HG03135 (cell line): ENCODE measurements at regions not wholly inside any gene's neighbourhood (a gene's known extent, or its start where the extent isn't known, plus 50 kb on each side); places are given as distances from the start of the nearest gene placed in this dataset.

Experiments
- ATAC-seq: cut with Tn5 transposase; IDR thresholded peaks from one replicate; pipeline ENCODE4 v1.9.1; 2021; ENCODE audit warnings: mild to moderate bottlenecking, moderate library complexity; ENCODE audit not compliant: unreplicated experiment

DNA sequence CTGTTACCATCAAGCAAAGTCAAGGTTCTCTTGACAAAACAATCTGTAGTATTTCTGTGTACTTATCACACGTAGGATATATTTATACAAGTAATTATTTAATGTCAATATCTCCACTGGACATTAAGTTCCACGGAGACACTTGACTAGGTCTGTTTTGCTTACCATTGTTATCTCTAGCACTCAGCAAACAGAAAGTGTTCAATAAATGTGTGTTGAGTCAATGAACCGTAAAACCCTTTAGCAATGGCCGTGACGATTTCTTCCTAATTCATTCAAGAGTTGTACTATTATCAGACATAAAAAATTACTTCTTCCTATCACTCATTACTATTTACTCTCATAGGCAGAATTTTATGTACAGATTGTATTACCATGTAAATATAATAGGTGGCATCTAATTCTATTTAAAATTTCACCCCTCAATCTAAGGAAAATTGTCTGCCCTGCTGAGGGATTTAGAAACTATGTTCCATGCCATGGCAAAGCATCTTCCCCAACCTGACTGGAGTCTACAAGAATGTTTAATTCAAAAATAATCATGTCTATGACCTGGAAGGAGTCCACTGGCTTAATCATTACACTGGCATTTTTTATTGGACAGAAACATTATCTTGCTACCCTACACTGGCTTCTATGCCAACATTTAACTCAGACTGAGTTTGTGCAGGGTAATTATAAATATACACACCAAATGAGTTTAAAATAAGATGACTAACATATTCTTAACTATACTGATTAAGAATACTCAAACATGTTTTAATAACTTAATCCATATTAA, 301.9 kb downstream of the ZEB2 start:
- no peak for ATAC-seq

DNA sequence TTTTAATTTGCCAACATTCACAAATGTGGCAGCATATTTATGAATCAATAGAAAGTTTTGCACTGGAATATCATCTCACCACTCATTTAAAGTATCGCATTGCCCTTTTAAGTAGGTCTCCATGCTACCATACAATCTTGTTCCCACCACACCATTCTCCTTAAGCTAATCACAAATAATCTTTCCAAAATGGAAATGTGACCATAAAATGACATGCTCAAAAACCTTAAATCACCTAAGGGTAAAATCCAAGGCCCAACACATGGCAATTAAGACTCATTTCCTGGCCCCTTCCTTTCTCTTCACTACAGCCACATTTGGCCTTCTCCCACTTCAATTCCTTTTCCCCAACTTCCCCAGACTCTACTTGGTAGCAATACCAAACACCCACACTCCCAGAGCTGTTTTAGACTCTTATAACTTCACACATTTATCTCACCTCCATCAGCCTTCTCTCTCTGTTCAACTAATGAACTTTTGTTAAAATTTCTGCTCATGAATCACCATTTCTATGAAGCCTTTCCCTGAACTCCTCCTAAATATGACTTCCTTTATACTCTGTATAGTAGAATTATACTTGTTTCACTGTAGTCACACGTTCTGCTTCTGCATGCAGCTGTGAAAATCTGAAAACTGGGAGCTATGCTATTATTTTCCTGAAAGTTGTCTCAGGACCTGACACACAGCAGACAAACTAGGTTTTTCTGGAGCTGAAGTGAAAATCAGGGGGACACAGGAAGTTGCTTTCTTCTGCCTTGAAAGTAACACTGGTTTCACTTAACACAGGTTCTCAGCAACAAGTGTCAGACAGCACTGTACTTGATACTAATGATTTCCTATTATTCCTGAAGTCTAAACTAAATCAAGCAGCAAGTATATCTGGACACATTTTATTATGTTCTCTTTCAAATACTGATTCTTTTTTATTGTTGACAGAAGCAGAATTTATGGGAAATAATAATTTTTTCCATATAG, 303.9 kb downstream of the ZEB2 start:
- ATAC-seq, result peak; percentile 64

DNA sequence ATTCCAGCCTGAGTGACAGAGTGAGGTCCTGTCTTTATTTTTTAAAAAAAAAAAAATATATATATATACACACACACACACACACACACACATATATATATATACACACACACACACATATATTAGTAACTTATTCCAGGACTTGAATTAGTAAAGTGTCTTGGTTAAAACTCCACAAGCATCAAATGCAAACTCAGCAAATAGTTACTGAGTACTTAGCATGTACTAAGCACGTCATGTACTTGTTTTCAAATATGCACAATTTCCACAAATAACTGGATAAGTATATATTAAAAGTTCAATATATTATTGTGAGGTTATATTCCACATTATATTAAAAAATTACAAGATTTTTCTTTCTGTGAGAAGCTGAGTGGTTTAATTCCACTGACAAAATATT, 304.7 kb downstream of the ZEB2 start:
- no peak for ATAC-seq

DNA sequence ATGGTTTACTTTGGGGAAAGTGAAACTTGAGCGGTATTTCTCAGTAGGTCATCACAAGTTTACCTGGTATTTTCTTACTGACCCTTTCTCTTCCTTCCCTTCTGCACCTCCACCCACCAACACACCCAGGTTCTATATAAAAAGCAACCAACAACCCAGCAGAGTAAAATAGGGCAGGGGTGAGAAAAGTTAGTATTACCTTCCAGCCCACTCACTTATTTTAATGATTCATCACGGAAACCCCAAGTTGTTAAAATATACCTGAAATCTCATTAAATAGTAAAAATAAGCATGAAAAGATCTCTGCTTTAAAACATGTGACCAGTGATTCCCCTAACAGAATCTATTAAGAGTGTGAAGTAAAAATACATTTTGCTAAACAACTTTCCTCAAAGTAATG, 306.1 kb downstream of the ZEB2 start:
- ATAC-seq, result peak; percentile 86

DNA sequence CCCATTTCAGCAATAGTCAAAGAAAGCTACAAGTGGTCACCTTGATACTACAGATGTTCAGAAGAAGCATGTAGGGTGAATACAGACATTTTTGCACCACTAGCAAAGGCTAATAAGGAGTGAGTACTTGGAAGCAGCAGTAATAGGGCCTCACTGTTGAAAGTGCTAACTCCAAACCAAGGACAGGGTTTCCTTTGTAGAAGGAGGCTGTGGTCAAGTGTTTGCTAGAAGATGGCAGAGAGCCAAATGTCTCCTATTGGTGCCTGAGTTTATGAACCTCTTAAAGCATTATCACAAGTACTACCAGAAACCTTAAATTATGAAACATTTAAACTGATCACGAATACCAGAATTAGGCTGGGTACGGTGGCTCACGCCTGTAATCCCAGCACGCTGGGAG, 308.1 kb downstream of the ZEB2 start:
- no peak for ATAC-seq

DNA sequence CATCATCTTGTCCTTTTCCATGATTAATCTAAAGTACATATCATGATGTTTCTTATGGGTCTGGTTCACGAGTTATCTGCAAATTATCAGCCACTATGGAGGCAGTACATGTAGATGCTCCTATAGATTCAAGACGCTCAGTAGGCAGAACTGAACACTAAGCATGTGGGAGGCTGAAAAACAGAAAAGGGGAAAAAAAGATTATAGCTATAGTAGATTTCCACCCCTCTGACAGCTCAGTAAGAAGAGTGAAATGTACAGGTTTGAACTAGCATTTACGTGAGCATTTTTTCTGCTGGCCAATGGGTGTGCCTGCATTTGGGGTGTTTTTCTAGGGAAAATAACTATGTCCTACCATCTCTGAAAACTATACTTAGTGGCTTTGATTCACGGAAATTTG, 308.9 kb downstream of the ZEB2 start:
- no peak for ATAC-seq

DNA sequence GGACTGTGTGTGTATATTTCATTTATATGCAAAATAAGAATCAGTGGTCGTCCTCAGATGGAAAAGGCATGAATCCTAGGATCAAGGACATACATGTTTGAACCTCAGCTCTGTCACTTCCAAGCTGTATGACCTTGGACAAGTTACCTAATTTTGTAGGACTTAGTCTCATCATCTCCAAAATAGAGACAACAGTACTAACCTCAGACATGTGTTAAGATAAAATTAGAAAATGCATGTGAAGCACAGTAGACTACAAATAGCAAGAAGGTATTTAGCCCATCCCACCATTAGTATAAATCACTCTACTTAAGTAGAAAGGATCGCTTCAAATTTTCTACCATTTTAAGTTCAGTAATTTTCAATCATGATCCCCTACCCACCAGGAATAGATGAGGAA, 309.8 kb downstream of the ZEB2 start:
- ATAC-seq, result no peak

DNA sequence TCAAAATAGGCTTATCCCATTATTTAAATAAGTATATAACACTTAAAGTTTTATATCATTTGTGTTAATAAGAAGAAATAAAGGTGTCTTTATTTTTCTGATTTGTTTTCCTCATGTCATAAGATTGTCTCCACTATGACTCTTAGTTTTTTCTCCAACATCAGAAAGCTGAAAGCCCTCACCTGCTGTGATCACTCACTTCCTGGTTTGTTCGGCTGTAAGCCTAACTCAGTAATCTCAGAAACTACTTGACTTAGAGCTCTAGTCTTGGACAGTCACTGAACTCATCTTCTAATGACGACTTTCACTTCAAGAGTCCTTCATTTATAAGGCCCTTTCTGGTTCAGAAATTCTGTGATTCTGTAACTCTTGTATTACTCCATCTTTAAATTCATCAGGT, 311.0 kb downstream of the ZEB2 start:
- no peak for ATAC-seq

DNA sequence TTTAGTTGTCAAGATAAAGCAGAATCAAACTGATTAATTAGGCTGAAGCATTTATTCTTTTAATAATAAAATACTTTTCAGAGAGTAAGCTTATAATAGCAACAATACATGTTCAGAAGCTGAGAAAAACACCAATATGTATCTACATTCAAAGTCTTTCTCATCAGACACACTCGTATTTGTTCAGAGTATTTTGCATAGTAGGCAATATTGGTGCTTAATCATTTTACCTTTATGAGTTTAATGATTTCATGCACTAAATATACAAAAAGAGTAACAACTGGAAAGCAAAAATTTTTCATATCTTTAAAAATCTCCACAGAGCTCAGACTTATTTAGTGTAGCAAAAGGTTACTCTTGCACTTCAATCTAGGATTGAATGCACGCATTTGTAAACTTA, 313.9 kb downstream of the ZEB2 start:
- no peak for ATAC-seq

DNA sequence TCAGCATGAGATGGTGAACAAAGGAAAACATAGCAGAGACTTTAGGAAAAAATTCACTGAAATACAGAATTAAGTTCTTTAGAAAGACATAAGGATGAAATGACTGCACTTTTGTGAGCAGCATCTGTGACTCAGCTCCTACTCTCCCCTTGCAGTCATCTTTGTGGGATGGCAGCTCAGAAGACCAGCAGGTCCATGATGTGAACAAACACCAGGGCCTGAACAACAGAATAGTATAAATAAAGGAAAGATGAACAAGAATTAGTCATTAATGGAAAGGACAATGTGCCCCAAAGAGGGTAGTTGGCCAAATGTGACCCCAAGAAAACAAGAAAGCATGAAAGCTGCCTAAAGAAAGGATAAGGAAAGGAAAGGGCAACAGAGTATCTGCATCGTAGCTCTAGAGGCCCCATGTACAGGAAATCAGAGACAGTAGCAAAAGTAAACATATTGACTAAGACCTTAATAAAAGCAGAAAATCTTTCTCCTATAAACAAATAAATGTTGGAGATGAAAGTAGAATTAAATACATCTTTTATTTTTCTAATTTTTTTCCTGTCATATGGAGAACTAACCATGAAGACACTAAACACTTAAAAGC, 318.0 kb downstream of the ZEB2 start:
- ATAC-seq, result no peak

DNA sequence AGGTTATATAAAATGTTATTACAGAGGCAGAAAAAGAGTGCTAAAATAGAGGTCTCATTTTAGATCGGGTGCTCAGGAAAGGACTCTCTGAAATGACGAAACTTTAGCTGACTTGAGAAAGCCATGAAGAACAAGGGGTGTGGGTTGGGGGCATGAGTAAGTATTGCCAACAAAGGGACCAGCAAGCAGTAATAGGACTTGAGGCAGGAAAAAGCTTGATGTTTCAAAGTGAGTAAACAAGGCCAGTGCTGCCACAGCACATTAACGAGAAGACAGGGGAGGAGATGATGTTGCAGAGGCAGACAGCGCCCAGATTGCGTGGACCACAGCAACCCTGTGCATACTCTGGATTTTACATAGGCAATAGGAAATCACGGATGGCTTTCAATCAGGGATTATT, 318.8 kb downstream of the ZEB2 start:
- ATAC-seq, result no peak

DNA sequence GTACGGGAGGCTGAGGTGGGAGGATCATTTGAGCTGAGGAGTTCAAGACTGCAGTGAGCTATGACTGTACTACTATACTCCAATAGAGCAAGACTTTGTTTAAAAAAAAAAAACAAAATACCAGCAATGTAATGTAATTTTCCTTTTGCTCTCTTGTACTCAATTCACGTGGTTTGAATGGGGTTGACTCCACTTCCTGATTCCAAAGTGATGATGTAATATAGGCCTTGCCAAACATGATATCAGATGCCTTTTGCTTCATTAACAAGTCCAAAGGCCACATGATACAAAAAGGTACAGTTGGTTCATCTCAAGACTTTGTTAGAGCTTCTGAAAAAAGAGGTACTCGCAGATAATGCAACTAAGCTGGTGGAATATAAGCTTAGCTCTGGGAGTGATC, 321.8 kb downstream of the ZEB2 start:
- ATAC-seq, result no peak

DNA sequence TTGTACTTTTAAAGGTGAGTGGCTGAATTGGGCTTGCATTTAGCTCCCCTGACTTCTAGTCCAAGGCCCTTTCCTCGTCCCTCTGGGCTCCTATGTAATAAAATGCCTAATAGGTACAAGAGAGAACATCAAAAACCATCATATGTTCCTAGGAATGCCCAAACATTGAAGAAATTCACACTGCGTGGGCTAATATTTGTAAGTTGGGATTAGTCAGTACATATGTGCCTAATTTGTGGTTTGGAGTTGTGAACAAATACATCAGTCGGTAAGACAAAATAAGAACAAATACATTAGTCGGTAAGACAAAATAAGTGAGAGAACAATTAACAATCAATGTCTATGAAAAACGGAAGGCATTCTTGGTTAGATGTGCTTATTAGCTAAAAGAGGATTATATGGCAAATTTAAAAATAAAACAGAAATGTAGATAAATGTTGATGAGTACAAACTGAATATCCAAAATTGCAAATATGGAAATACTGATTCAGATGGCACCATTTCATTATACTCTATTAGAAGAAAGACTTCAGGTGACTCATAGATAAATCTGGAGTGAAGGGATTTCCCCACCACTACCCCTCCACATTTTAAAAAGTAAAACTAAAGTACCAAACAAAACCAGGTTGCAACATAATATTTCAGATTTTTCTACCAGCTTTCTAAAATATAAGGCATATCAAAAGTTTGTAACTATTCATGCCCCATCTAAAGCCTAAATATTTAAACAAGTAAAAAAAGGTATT, 325.4 kb downstream of the ZEB2 start:
- no peak for ATAC-seq

DNA sequence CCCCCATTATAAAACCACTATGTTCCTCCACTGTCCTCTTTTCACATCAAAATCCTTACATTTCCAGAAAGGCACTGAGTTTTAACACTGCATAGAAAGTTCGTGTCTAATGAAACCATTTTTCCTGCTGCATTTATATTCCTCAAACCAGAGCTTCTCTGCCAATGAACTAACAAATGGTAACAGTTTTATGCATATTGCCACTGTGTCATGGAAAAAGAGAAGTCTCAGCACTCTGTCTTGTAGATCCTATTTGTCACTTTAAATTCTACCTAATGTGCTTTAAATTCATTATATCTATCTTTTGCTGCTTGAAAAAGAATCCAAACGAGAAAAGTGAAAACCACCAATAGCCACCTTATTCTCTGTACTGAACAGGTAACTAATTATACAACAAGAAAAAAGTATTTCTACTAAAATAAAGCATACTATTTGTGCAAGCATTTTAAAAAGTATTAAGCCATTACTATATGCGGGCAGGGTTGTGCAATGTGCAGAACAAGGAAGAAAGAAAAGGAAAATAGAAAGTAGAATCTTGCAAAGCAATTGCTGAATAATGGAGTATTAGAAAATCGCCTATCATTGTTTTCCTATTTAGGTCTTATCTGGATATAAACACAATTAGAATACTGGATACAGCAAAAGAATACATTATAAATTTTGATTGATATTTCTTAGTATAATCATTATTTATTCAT, 328.9 kb downstream of the ZEB2 start:
- no peak for ATAC-seq

DNA sequence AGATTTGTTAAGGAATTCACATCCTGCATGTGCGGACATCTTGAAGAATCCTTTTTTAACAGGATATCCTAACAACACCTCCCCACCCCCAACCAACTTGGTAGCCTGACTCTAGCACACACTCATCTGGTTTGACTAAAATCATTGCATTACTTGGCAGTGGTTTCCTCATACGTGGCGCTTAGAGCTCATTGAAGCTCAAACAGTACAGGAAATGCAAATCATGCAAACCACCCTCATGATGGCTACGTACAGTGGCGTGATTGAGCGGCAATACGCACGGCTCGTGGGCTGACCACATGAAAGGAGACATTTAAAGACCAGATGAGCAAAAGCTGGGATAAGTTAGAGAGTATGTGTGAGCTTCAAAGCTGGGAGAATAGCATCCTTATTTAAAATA, 336.2 kb downstream of the ZEB2 start:
- peak; percentile 99 for ATAC-seq

DNA sequence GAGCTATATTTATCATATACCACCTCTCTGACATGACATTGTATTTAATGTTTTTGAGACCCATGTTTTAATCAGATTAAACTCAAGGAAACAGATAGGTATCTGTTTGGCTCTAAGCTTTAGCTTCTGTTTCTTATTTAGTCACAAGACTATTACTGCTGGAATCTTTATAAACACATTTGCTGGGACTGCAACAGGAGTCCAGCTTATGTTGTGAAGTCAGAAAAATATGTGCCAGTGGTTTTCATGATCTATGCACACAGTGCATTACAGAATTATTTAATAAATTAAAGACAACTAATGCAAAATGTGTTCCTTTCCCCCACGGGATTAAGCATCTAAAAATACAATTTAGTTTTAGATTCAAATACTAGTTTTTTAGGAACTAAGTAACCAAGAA, 338.9 kb downstream of the ZEB2 start:
- no peak for ATAC-seq

DNA sequence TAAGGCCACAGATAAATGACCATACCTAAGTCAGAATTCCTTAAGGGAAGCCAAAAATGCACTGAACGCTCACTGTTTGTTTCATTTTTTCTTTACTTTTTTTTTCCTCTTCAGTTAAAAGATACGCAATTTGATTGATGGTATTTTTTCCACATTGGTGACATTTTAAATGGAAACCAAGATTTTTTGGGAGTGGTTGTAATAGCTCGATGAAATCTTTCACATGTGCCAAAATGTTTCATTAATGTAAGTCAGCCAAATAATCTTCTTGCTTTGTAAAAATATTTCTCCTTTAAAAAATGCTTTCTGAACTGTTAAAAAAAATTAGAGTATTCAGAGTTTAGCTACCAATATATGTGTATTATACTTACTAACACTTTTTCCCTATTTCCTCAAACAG, 339.8 kb downstream of the ZEB2 start:
- no peak for ATAC-seq

DNA sequence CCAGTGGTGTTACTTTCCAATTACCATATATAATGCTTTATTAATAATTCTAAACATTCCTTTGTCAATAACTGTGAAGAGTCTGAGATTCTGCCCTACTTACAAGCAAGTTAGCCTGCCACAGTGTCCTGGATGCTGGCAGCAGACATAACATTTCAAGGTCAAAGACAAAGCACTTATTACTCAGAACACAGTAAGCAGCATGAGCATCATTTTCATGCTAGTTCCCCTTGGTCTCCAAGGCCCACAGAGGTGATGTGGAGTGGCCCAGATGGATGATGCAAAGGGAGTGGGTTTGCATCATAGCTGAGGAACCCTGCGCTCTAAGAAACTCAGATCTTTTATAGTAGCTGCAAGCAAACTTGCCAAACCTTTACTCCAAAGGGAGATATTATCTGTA, 349.7 kb downstream of the ZEB2 start:
- no peak for ATAC-seq

DNA sequence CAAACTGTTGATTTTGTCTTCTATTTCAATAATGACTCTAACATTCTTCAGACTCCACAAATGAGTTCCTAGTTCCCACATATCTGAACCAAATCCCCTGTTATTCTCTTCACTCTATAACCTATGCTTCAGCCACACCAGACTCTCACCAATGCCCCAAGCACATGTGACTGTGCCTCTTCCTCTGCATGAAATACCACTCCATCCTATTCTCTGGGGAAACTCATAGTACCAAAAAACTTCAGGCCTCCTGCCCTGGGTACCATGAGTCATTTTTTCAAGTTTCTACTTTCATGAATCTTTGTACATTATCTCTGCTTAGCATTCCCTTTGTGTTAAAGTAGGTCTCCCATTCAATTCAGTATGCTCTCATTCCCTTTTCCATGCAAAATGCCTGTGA, 353.2 kb downstream of the ZEB2 start:
- no peak for ATAC-seq

DNA sequence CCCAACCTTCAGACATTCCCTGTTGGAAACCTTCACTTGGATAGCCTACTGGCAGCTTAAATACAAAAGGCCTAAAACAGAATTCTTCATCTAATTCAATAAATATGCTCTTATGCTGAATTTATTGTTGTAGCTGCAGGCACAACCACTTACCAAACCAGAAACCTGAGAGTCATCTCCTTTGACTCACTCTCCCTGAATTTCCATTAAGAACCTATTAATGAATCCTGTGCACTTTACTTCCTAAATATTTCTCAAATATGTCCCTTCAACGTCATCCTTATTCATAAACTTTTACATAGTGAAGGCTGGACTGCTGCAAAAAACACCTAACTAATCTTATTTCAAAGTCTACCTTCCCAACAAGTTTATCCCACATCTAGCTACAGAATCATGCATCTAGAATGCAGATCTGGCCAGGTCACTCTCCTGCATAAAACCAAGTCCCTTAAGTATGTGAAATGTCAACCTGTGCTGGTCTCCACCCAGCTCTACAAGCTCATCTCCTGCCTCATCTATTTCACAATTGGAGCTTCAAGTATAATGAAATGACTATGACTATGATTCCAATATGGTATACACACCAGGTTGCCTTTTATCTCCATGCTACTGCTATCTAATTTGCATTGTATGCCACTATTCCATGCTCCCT, 354.2 kb downstream of the ZEB2 start:
- ATAC-seq, result no peak
